Ishikawa (cell line): ENCODE measurements at regions not wholly inside any gene's neighbourhood (a gene's known extent, or its start where the extent isn't known, plus 50 kb on each side); places are given as distances from the start of the nearest gene placed in this dataset.

Experiments
- CEBPB ChIP-seq: IDR thresholded peaks from 2 replicates; pipeline ENCODE4 v1.6.1; 2012
- CREB1 ChIP-seq: IDR thresholded peaks from 2 replicates; pipeline ENCODE4 v1.6.1; 2012; ENCODE audit warnings: low read depth
- EGR1 ChIP-seq: IDR thresholded peaks from 2 replicates; pipeline ENCODE4 v1.6.1; 2012
- EP300 ChIP-seq: IDR thresholded peaks from 2 replicates; pipeline ENCODE4 v1.6.1; 2012; ENCODE audit warnings: borderline replicate concordance
- FOXM1 ChIP-seq: IDR thresholded peaks from 2 replicates; pipeline ENCODE4 v1.6.1; 2012; ENCODE audit warnings: low read depth, borderline replicate concordance
- NFIC ChIP-seq: IDR thresholded peaks from 2 replicates; pipeline ENCODE4 v1.6.1; 2012
- RAD21 ChIP-seq: IDR thresholded peaks from 2 replicates; pipeline ENCODE4 v1.6.1; 2012; ENCODE audit warnings: low read depth
- TAF1 ChIP-seq: IDR thresholded peaks from 2 replicates; pipeline ENCODE4 v1.6.1; 2012; ENCODE audit warnings: low read depth, mild to moderate bottlenecking
- TCF12 ChIP-seq: IDR thresholded peaks from 2 replicates; pipeline ENCODE4 v1.6.1; 2012; ENCODE audit warnings: low read depth
- TEAD4 ChIP-seq: IDR thresholded peaks from 2 replicates; pipeline ENCODE4 v1.6.1; 2012
- YY1 ChIP-seq: IDR thresholded peaks from 2 replicates; pipeline ENCODE4 v1.6.1; 2012; ENCODE audit warnings: low read depth
- ZBTB7A ChIP-seq: IDR thresholded peaks from 2 replicates; pipeline ENCODE4 v1.6.1; 2012; ENCODE audit warnings: low read depth
- TF ChIP-seq, protein P1 (sequence below): IDR thresholded peaks from 2 replicates; pipeline ENCODE4 v1.6.1; 2012
- TF ChIP-seq, protein P2 (sequence below): IDR thresholded peaks from 2 replicates; pipeline ENCODE4 v1.6.1; 2012
- TF ChIP-seq, protein P3 (sequence below): IDR thresholded peaks from 2 replicates; pipeline ENCODE4 v1.6.1; 2012; ENCODE audit warnings: low read depth, mild to moderate bottlenecking

DNA sequence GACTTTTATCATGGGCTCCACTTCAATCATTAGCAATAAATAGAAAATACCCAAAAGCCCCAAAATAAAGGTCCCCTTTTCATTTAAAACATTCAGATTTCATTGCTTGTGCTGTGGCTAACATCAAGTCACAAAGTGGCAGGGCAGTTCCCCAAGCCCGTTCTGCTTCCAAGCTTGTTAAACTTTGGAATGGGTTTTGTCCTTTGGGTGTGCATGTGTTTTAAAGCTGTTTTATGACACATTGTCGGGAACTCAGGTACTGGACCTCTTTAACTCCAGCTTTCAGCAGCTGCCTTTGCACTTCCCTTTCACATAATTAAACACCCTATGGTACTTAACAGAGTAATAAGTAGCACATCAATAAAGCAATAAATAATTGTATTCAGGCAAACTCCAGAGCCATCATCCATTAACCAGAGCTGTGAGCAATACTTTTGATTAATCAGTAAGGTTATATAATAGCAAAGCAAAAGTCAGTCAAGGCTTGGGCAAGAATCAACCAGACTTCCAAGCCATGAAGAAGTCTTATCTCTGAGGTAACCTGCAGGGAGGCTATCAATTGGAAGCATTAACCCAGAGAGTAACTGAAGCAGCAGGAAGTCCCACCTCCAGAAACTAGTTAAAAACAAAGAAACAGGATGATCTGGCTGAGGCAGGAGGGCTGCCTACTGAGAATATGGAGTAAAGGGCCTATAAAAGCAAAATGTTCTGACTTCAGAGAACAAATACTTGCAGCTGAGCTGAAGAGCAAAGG lies 56.1 kb upstream of the ARID5B start:
- TF ChIP-seq, protein P1, sequence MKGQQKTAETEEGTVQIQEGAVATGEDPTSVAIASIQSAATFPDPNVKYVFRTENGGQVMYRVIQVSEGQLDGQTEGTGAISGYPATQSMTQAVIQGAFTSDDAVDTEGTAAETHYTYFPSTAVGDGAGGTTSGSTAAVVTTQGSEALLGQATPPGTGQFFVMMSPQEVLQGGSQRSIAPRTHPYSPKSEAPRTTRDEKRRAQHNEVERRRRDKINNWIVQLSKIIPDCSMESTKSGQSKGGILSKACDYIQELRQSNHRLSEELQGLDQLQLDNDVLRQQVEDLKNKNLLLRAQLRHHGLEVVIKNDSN, result no peak
- TF ChIP-seq TAF1, result no peak
- TF ChIP-seq RAD21, result no peak
- no peak for TF ChIP-seq CREB1
- TF ChIP-seq CEBPB, result no peak
- no peak for TF ChIP-seq NFIC

DNA sequence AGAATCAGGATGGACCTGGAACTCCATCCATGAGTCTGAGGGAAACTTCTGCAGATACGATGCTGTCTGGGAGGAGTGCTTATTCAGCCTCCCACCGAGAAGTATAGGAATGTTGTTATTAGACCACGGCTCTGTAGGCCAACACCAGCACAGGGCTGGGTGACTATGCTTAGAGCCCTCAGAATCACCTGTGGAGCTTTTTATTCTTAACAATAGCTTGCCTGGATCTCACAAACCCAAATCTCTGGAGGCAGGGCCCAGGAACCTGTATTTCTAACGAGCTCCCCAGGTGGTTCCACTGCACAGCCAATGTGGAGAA lies 55.6 kb upstream of the ARID5B start:
- TF ChIP-seq RAD21 (no peak), TEAD4 (no peak)
- TF ChIP-seq, protein P2, sequence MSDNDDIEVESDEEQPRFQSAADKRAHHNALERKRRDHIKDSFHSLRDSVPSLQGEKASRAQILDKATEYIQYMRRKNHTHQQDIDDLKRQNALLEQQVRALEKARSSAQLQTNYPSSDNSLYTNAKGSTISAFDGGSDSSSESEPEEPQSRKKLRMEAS, result no peak

DNA sequence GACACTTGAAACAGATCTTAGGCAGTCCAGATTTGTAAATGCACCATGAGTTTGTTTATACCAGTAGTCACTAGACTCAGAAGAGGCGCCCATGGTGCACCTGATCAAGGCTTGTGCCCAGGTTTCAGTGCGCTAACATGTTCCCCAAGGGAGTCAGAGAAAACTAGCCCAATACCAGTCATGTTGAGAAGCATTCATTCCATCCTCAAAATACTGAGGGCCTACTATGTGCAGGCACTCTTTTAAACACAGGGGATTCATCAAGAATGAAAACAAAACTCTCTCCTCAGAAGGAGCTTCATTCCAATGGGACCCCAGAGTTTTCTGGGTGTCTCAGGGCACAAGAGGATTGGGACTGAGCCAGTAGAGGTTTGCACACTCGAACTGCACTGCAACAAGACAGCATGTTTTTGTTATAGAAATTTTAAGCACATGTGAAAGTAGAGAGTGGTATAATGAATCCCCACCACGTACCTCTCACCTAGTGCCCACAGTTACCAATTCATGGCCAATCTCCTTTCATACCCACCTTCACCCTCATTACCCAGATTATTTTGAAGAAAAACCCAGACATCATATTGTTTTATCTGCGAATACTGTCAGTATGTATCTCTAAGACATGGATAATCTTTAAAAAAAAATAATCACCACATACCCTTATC lies 55.0 kb upstream of the ARID5B start:
- TF ChIP-seq FOXM1 (no peak), EGR1 (no peak), CREB1 (no peak), EP300 (no peak), CEBPB (no peak)
- TF ChIP-seq, protein P1, result no peak

DNA sequence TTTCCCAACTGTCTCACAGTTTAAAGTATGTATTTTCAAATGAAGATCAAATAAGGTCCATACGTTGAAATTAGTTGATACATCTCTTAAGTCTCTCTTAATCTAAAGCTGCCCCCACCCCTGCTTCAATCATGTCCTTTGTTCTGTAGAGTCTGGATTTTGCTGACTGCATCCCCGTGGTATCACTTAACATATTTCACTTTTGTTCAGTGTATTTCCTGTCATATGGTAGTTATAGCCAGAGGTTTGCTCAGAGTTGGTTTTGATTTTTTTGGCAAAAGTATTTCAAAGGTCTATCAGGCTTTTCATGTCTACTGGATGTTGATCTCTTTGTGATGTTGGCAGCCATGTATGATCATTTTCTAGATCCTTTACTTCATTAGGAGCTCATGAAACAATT lies 54.4 kb upstream of the ARID5B start:
- TF ChIP-seq, protein P1, result no peak
- TF ChIP-seq, protein P2, result no peak
- TF ChIP-seq TEAD4 (no peak), ZBTB7A (no peak), FOXM1 (no peak), EGR1 (no peak), NFIC (no peak), YY1 (no peak), RAD21 (no peak), CREB1 (no peak), TAF1 (no peak), EP300 (no peak), CEBPB (no peak), TCF12 (no peak)
- TF ChIP-seq, protein P3, sequence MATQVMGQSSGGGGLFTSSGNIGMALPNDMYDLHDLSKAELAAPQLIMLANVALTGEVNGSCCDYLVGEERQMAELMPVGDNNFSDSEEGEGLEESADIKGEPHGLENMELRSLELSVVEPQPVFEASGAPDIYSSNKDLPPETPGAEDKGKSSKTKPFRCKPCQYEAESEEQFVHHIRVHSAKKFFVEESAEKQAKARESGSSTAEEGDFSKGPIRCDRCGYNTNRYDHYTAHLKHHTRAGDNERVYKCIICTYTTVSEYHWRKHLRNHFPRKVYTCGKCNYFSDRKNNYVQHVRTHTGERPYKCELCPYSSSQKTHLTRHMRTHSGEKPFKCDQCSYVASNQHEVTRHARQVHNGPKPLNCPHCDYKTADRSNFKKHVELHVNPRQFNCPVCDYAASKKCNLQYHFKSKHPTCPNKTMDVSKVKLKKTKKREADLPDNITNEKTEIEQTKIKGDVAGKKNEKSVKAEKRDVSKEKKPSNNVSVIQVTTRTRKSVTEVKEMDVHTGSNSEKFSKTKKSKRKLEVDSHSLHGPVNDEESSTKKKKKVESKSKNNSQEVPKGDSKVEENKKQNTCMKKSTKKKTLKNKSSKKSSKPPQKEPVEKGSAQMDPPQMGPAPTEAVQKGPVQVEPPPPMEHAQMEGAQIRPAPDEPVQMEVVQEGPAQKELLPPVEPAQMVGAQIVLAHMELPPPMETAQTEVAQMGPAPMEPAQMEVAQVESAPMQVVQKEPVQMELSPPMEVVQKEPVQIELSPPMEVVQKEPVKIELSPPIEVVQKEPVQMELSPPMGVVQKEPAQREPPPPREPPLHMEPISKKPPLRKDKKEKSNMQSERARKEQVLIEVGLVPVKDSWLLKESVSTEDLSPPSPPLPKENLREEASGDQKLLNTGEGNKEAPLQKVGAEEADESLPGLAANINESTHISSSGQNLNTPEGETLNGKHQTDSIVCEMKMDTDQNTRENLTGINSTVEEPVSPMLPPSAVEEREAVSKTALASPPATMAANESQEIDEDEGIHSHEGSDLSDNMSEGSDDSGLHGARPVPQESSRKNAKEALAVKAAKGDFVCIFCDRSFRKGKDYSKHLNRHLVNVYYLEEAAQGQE, result no peak

DNA sequence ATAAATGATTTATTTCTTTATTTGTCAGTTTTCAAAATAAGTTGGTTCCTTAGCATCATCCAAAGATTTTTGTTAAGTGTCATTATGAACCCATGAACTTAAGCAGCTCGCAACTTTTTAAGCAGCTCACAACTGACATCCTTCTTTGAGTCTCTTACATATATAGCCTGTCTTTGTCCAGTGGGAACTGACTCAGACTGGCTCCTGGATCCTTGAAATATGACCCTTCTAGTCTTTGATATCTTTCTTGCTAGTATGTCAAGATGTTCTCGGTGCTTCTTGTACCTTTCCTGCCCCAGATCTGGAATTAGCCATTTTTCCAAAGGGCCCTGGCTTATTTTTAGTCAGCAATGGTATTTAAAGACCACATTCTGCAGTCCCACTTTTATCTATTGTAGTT lies 53.9 kb upstream of the ARID5B start:
- TF ChIP-seq YY1 (no peak), FOXM1 (no peak), CREB1 (no peak), EGR1 (no peak)
- TF ChIP-seq, protein P2, result no peak
- TF ChIP-seq, protein P1, result no peak

DNA sequence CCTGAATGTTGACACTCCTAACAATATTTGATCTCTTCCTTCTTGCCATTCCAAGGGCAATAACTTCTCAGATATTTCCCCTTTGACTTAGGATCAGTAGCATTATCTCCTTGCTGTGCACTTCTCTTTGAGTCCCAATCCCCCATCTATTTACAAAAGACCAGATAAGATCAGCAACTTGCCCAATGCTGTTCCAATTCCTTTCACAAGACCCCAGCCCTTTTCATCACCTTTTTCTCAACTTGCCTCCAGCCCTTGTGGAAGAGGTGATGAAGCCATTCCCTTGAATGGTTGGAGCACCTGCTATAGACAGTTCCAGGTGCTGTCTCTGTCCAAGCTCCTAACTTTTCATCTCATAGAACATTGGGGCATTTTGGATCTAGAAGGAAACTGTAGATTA lies 51.1 kb upstream of the ARID5B start:
- TF ChIP-seq, protein P2, result no peak
- TF ChIP-seq NFIC (no peak), EP300 (no peak), CEBPB (no peak), RAD21 (no peak), TAF1 (no peak), EGR1 (no peak), CREB1 (no peak), TCF12 (no peak), YY1 (no peak), TEAD4 (no peak), ZBTB7A (no peak), FOXM1 (no peak)
- TF ChIP-seq, protein P1, result no peak
- TF ChIP-seq, protein P3, result no peak
